Body of pancreas (tissue), 4 donors: ENCODE measurements at regions not wholly inside any gene's neighbourhood (a gene's known extent, or its start where the extent isn't known, plus 50 kb on each side); places are given as distances from the start of the nearest gene placed in this dataset.

ENCODE experiments used
- POLR2A ChIP-seq, 3 donors: fragments of 450-650 bp; IDR thresholded peaks; one replicate each; pipeline ENCODE4 v1.6.1; 2016; ENCODE audit warnings: antibody characterized with exemption in 3 of 3, mild to moderate bottlenecking in 2 of 3
- TF ChIP-seq, protein P1 (sequence below), 7 experiments: fragments of 450-650 bp in 4 of 7; fragments of 200-600 bp in 3 of 7; sonication (generic) in 3 of 7; IDR thresholded peaks; one replicate each; pipeline ENCODE4 v1.5.1; 2016 to 2019; ENCODE audit warnings: antibody characterized with exemption in 7 of 7

DNA sequence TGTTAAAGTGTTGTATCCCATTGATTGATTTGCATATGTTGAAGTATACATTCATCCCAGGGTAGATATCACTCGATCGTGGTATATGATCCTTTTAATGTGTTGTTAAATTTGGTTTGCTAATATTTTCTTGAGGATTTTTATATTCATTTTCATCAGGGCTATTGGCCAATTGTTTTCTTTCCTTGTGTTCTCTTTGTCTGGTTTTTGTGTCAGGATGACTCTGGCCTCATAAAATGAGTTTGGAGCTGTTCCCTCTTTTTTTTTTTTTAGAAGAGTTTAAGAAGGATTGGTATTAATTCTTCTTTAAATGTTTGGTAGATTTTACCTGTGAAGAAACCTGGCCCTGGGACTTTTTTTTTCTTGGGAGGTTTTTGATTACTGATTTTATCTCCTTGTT lies 303.5 kb upstream of the RTL1 start:
- no peak for TF ChIP-seq POLR2A (IDR thresholded peaks at IDR 0.05)
- TF ChIP-seq, protein P1, sequence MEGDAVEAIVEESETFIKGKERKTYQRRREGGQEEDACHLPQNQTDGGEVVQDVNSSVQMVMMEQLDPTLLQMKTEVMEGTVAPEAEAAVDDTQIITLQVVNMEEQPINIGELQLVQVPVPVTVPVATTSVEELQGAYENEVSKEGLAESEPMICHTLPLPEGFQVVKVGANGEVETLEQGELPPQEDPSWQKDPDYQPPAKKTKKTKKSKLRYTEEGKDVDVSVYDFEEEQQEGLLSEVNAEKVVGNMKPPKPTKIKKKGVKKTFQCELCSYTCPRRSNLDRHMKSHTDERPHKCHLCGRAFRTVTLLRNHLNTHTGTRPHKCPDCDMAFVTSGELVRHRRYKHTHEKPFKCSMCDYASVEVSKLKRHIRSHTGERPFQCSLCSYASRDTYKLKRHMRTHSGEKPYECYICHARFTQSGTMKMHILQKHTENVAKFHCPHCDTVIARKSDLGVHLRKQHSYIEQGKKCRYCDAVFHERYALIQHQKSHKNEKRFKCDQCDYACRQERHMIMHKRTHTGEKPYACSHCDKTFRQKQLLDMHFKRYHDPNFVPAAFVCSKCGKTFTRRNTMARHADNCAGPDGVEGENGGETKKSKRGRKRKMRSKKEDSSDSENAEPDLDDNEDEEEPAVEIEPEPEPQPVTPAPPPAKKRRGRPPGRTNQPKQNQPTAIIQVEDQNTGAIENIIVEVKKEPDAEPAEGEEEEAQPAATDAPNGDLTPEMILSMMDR (IDR thresholded peaks at IDR 0.05), result no peak
